ENCODE measurements at regions not wholly inside any gene's neighbourhood (a gene's known extent, or its start where the extent isn't known, plus 50 kb on each side); places are given as distances from the start of the nearest gene placed in this dataset.

DNA sequence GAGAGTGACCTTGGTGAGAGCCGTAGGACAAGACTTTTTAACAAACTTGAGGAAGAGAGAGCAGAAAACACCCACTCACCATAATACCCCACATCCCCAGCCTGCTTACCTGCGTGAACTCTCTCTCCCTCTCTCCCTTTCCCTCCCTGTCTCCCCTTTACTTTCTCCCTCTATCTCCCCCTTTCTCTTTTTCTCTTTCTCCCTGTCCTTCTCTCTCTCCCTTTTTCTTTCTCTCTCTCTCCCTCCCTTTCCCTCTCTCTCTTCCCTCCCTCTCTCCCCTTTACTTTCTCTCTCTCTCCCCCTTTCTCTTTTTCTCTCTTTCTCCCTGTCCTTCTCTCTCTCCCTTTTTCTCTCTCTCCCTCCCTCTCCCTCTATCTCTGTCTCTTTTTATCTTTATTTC, 464.0 kb upstream of the AUTS2 start:
- DNase-seq = no peak

DNA sequence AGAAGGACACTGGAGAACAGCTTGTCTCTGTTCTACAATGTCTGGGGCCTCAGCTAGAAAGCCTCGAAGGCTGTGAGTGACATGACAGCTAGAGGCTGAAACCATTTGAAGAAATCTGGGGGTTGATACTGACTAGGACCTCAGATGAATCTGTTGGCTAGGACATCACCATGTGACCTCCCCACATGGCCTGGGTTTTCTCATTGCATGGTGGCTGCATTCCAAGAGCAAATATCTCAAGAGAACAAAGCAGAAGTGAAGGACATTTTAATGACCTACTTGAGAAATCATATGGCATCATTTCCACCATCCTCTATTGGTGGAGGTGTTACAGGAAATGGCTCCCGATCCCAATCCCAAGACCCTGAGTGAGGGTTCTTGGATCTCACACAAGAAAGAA, 450.6 kb upstream of the AUTS2 start:
- DNase-seq = no peak

DNA sequence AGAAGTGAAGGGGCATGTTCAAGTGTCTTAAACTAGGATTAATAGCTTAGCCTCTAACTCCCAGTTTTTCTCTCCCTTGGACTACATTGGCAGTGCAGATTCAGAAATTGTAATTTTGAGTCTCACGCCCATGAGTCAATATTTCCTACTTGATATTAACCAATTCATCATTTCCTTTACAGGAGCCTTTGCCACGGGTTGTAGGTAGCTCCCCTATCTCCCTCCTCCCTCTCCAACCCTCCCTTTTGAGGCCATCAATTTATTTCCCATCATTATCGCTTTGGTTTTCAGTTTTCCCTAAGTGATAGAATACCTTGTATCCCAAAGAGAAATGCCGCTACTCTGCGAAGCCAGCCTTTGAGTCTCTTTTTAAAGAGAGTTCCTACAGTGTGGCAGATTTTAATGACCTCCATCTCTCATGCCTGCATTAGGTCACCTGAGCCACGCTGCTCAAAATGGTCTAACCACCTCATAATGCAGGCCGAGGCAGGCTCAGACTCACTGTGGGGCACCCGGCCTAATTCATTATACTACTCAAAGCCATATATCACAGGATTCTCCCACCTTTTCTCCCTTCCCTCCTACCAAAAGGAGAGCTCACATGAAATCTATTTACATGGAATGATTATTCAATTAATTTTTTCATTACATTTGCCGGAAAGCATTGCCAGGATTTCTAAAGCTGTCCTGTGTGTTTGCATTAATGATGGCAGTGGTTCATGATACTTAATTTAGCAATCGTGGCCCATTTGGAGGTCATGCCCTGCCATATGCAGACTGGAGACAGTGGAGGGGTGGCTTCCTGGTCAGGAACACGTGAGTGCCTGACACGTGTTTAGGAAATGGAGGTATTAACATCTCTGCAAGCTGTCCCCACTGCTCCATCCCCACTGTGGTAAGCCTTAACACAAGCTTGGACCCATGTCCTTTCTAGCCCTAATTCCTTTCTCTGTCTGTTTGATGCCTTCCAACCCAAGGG, 448.2 kb upstream of the AUTS2 start:
- no peak for DNase-seq

DNA sequence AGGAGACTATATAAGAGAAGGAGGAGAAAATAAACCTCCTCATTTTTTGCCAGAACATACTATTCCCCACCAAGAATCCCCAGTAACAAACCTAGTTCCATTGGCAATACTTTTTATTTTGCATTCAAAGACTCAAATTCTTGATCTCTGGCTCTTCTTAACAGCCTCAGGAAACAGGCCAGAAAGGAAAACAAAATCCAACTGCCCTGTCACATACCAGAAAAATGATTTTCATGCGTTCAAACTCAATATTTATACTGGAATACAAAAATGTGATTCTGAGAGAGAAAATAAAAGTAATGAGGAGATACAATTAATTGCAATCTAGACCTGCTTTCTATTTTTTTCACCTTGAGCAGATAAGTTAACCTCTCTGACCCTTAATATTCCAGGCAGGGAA, 435.9 kb upstream of the AUTS2 start:
- no peak for DNase-seq

DNA sequence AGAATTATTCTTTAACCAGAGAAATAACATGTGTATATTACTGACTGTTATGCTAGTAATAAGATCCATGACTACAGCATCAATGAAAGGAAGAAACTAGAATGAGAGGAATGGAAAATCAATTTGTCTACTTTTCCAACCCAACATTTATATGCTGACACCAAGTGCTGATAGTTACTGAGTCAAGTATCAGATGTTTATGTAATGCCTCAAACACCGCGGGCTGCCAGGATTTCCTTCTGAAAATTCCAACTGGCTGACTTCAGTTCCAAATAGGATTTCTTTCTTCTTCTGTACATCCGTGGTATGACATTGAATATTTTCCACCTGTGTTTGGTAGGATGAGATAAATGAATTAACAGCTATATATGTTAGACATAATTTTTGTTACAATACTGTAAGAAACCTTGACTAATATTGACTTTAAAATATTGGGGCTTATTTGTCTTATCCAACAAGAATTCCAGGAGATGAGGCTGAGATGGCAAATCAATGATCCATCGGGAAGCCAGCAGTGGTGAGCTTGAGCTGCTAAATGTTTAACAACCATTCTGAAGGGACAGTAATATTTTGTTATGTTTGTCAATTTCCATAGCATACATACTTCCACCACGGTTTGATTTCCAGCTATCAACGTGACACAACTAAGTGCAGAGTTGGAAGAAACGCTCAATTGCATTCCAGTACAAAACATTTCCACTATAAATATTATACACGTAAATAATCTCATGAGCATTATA, 435.2 kb upstream of the AUTS2 start:
- DNase-seq = no peak

DNA sequence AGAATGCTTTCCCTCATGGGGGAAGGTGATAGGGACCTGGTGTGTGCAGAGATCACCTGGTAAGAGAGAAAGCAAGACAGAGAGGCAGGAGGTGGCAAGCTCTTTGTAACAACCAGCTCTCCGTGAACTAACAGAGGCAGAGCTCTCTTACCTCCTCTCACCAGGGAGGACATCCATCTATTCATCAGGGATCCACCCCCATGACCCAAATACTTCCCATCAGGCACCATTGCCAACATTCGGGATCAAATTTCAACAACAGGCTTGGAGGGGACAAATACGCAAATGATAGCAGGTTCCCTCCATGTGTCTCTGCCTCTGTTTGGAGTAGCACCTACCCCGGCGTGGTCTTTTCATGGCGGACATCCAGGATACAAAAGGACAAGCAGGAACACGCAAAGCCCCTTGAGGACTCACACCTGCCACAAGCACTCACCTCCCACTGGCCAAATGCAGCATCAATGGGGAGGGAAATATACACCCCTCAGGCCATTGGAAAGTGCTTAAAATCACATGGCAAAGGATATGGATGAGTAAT, 431.2 kb upstream of the AUTS2 start:
- no peak for DNase-seq

DNA sequence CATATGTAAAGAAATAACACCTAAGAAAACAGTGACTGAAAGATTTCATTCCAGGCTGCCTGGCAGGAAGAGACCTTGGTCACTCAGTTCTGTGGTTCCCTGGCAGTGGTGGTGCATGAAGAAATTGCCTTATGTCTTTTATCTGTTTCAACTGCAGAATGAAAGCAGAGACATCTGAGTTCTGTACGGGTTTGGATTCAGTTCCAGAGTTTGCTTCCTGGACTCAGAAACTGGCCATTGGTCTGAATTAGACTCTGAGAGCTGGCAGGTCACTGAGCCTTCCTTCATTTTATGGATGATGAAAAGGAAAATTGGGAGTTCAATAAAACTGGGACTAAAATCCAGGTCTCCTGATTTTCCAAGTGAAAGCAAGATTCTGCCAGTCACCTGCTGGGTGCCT, 428.9 kb upstream of the AUTS2 start:
- DNase-seq = no peak

DNA sequence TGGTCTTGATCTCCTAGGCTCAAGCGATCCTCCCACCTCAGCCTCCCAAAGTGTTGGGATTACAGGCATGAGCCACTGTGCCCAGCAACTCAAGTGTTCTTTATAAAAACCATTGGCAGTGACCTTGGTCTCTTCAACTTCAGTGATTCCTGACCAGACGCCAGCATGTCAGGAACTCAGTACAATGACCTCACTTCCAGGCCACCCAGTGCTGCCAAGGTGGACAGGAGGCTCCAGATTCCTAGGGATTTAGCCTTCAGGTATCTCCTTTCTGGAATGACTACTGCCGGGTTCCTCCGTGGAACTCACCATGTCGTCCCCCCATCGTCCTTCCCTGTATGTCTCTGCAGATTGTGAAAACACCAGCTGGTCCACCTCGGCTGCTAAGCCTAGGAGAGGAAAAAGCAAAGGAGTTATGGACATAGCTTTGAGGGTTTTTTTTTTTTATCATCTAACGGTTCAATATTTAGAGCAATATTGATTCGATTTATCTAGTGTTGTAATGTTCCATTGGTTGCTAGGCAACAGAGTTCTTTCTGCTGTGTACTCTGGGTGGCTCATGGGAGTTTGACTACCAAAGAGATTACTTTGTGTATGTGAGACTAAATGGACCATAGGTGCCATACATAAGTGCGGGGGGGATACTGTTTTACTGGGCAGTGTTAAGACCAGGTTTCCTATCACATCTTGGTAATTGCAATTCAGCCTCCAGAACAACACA, 425.8 kb upstream of the AUTS2 start:
- DNase-seq = no peak

DNA sequence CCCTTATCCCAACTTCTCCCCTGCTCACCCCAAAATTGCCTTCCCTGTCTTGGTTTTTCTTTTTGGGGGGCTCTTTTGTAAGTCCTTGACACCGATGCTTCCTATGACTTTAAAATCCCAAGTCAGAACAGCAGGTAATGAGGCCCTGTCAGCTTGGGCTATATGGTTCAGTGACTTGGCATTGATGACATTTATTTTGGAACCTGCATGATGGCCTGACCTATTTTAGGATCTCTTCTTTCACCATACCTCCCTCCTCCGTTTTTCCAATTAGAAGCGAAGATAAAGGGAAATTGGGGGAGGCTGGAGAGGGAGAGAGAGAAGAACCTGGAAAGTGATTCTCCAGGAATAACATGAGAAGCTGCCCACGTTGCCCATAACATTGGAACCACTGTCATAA, 424.9 kb upstream of the AUTS2 start:
- DNase-seq = no peak

DNA sequence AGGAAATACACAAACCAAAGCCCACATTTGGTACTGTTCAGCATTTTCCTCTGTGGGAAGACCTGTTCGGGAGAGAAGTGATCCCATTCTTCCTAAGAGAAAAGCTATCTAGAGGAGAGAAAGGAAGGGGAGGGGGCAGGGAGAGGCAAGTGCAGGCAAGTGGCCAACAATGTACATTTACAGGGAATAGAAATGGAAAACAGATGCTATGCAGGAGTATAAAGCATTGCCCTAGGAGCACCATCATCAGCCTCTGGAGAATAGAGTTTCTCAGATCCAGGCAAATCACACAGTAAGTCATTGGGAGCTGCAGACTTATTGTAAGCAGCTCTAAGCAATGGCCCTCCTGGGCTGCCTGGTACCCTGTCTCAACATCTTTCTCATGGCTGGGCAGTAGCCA, 424.4 kb upstream of the AUTS2 start:
- DNase-seq = no peak

DNA sequence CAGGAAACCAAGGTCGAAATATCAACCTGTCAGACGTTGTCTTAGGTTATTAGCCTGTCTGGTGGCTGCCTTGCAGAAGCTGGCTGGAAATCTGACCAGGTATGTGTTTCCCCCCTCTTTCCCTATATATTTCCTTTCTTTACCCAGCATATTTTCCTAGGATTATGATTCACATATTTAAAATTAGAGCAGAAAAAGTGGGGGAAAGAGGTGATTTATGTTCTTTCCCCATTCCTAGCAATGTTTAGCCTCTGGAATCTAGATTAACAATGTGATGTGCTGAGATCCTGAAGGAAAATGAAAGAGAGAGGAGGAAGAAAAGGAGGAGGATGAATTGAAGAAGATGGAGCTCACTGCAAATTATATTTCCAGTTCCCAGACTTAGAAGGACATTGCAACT, 421.4 kb upstream of the AUTS2 start:
- no peak for DNase-seq

DNA sequence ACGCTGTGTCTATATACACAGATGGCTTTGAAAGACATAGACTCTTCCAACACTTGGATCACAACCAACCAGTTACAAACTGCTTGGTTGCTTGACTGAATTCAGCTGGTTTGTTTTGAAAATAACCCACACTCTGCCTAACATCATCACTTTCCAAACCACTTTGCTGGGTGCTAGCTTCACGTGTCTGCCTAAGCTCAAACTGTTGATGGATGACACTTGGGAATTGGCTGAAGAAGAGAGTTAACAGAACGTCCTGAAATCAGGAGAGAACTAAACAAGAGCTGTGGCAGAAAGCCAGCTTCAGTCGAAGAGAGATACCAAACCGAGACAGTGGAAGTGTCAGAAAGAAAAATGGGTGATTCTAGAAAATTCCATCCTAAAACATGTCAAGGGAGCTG, 420.8 kb upstream of the AUTS2 start:
- no peak for DNase-seq

DNA sequence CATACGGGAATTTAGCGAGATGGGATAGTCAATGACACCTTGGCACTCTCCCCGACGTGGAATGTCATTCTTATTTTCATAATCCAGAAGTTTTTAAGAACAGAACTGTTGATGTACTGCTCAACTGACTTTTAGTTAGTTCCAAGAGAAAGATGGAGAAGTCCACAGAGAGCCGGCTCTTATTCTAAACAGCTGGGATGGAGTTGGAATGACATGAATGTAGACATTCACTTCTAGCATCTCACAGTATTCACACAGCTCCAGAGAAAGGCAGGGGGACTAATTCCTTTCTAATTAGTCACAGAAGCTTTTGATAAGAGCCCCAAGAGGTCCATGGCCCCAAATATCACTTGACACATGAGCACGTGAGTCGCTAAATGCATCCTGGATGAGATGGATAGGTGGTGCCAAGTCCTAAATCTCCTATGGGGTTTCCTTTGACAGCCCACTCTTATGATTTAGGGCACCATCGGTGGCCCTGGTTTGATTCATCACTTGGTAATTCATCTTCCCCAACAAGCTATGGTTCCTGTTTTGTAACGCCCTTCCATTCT, 420.3 kb upstream of the AUTS2 start:
- no peak for DNase-seq

DNA sequence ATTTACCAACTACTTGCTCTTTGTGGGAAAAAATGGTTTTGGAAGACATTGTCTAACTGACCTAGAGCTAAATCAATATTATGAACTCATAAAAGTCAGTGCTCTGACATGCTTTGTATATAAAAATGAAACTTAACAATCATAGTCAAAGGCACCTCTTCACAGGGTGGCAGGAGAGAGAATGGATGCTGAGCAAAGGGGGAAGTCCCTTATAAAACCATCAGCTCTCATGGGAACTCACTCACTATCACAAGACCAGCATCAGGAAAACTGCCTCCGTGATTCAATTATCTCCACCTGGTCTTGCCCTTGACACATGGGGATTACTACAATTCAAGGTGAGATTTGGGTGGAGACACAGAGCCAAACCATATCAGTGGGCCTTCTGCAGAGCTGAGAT, 417.6 kb upstream of the AUTS2 start:
- DNase-seq = no peak

DNA sequence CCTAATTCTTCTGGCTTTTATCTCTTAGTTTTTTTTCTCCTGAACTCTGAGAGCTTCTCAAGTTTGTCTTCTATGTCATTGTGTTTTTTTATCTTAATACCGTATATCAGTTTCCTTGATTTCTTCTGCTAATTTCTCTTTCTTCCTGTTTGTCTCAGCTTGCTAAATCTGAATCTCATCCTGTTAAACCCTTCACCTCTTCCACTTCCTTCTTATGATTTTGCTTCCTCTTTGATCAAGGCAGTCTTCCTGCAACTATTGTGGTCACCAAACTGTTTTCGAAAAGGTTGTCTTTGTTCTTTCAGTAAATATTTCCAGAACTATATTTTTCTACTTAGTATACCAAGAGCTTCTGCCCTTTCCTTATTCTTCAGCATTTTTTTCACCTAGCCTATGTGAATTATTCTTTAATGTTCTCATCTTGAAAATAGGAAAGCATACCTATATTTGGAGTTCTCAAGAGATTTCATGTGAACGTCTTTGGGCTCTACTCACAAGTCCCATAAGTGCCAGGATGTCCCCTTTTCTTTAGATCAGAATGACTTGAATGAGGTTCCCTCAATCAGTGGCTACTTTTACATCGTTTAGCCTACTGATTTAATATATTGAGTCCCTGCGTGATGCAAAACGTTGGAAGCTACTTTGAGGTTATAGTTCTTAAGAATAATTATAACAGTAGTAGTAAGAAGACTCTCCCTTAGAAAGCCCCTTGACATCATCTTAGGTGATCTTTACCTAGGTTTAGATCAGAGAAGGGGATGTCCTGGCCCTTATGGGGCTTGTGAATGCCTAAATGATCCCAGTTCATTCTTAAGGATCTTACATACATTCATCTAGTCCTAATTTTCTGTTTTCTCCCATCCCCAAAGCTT, 415.4 kb upstream of the AUTS2 start:
- no peak for DNase-seq

DNA sequence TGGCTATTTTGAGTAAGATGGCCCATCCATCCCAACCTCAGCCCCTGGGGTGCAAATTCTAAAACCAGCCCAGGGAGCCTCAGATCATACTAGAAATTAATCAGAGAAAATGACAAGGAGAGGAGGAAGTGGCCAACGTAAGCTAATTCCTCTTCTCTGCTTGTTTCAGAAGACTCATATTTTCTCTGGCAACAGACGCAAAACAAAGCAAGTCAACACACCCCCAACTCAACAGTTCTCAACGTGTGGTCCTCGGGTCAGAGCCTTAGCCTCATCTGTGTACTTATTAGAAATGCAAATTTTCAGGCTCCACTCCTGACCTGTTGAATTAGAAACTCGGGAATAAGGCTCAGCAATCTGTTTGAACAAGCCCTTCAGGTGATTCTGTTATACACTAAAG, 413.9 kb upstream of the AUTS2 start:
- DNase-seq = no peak

DNA sequence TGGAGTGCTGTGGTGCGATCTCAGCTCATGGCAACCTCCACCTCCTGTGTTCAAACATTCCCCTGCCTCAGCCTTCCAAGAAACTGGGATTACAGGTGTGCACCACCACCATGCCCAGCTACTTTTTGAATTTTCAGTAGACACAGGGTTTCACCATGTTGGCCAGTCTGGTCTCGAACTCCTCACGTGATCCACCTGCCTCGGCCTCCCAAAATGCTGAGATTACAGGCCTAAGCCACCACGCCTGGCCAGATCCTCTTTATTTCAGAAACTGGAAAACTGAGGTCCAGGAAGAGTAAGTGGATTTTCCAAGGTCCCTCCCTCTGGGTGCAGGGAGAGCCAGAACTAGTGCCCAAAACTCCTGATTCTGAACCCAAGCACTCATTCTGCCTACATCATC, 413.1 kb upstream of the AUTS2 start:
- DNase-seq = no peak

DNA sequence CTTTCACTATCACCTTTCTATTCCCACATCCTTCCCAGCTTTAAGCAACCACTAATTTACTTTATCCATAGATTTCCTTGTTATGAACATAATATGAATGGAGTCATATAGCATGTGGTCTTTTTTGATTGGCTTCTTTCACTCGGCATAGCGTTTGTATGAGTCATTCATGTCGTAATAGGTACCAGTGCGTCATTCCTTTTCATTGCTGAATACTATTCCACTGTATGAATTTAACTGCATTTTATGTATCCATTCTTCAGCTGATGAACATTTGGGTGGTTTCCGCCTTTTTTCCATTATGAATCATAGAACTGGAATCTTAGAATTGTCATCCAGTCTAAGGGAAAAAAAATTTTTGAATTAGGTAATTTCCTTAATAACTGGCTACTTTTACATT, 411.3 kb upstream of the AUTS2 start:
- DNase-seq = no peak

DNA sequence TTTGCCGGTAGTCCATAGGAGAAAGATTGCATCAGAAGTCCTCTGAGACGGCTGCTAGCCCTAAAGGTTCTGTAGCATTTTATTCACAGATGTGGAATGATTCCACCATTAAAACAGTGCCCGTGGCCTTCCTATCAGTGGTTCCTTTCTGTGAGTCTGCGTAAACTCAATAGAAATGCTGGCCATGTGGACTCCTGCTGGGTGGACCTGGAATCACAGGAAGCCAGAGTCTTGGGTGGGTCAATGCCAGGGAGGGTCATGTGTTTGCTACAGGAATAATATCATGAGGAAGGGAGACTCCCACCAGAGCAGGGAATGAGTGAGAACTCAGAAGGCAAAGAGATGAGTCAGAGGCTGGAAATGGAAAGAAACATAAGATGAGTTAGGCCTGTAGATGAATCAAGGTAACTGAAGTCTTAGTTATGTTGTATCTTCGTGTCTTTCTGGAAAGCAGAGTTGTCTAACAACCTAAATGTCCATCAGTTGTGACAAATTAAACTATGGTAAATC, 410.4 kb upstream of the AUTS2 start:
- no peak for DNase-seq

DNA sequence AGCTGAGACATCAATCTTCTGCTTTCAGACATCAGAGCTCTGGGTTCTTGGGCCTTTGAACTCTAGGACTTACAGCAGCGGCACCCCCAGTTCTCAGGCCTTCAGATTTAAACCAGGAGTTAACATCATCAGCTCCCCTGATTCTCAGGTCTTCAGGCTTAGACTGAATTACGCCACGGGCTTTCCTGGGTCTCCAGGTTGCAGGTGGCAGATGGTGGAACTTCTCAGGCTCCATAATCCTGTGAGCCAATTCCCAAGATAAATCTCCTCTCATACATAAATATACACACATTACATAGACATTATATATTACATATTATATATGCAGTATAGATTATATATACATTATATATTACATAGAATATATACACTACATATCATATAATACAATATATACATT, 408.9 kb upstream of the AUTS2 start:
- no peak for DNase-seq

DNA sequence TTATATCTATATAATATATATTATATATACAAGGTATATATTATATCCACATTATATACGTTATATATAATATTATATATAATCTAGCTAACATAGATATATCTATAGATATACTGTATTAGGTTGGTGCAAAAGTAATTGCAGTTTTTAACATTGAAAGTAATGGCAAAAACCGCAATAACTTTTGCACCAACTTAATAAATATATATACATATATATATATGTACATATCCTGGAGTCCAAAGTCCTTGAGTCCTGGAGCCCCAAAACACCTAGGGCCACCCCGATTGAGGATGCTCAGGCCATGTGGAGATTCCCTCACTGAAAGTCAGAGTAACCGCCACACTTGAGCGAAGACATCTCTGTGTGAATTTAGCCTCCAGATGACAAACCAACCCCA, 408.2 kb upstream of the AUTS2 start:
- no peak for DNase-seq

DNA sequence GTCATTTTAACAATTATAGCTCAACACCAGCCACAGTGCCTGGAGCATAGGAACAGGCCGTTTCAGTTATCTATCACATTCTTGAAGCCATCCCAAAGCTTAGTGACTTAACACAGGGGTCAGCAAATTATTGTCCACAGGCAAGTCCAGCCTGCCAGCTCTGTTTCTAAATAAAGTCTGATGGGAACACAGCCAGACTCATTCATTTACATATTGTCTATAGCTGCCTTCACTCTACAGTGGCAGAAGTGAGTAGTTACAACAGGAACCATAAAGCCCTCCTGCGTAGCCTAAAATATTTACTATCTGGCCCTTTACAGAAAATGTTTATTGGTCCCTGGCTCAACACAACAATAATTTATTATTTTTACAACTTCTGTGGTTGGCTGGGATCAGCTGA, 407.5 kb upstream of the AUTS2 start:
- DNase-seq = no peak
